Gastrocnemius medialis (tissue), 4 donors: ENCODE measurements at regions not wholly inside any gene's neighbourhood (a gene's known extent, or its start where the extent isn't known, plus 50 kb on each side); places are given as distances from the start of the nearest gene placed in this dataset.

Experiments used
- ATAC-seq, 2 donors: fragments of 150-250 bp; one replicate each; pipeline ENCODE4 v1.9.1; 2016
- DNase-seq, 2 donors: peaks; one replicate each; pipeline ENCODE4 v3.0.0-alpha.2; 2019
- H3K27ac ChIP-seq, 4 donors: fragments of 200-600 bp; sonication (generic); 1 replicate in 1 of 4; 2 replicates in 3 of 4; pipeline ENCODE4 v1.5.1; 2016 to 2018; ENCODE audit warnings: mild to moderate bottlenecking in 2 of 4, moderate library complexity in 1 of 4
- H3K27me3 ChIP-seq, 3 donors: fragments of 200-600 bp; sonication (generic) in 2 of 3; 1 replicate in 1 of 3; 2 replicates in 2 of 3; pipeline versions ENCODE4 v1.5.1 to v1.6.0; 2016 to 2019; ENCODE audit warnings: mild to moderate bottlenecking in 1 of 3, moderate library complexity in 1 of 3
- H3K36me3 ChIP-seq, 2 donors: fragments of 200-600 bp; sonication (generic) in 1 of 2; one replicate each; pipeline ENCODE4 v1.5.1; 2017 to 2018
- H3K4me1 ChIP-seq, 2 donors: fragments of 200-600 bp; sonication (generic) in 1 of 2; one replicate each; pipeline ENCODE4 v1.5.1; 2016 to 2017; ENCODE audit warnings: mild to moderate bottlenecking in 2 of 2
- H3K4me3 ChIP-seq, 4 donors: fragments of 200-600 bp; sonication (generic) in 3 of 4; 1 replicate in 1 of 4; 2 replicates in 3 of 4; pipeline ENCODE4 v1.5.1; 2016 to 2019; ENCODE audit warnings: mild to moderate bottlenecking in 2 of 4
- H3K9me3 ChIP-seq, 3 donors: fragments of 200-600 bp; sonication (generic) in 2 of 3; 1 replicate in 1 of 3; 2 replicates in 2 of 3; pipeline ENCODE4 v1.5.1; 2016 to 2019
- POLR2A ChIP-seq, 2 donors: fragments of 450-650 bp; IDR thresholded peaks; one replicate each; pipeline ENCODE4 v1.6.1; 2017; ENCODE audit warnings: antibody characterized with exemption in 2 of 2, mild to moderate bottlenecking in 2 of 2, moderate library complexity in 2 of 2
- in situ Hi-C, 4 donors: fragments of 200-750 bp; cut with MboI; loops; one replicate each; pipeline versions ENCODE4 v1.15.0 to v1.8.0; 2017; ENCODE audit warnings: low sequenced_read_pairs in 4 of 4
- intact Hi-C: fragments of 100-400 bp; cut with DNase I; formaldehyde crosslinking; loops from one replicate; pipeline ENCODE4 v1.15.1; 2023; ENCODE audit warnings: low total_unique reads
- TF ChIP-seq, protein P1 (sequence below), 5 experiments: fragments of 450-650 bp in 3 of 5; fragments of 200-600 bp in 2 of 5; sonication (generic) in 2 of 5; IDR thresholded peaks in 4 of 5; conservative IDR thresholded peaks in 1 of 5; 1 replicate in 4 of 5; 2 replicates in 1 of 5; pipeline ENCODE4 v1.5.1; 2016 to 2019; ENCODE audit warnings: antibody characterized with exemption in 5 of 5, mild to moderate bottlenecking in 3 of 5, moderate library complexity in 3 of 5

DNA sequence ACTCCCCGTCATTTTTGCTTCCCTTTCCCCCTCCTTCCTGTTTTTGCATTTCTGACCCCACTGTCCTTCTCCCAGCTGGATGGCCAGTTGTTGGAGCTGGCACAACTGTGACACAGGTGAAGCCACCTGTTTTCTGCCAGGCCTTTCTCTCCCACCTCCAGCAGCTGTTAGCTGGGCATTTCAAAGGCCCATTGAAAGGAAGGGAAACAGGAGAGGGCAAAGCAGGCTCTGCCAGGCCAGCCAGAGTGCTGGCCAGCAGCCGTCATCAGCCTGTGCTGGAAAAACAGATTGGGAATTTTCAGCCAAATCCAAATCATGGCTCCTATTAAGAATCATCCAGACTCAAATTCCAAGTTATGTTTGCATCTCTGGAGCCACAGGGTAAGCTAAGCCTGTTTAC lies 155.2 kb upstream of the C2CD4B start:
- H3K27ac ChIP-seq: no peak overlapping the region
- H3K9me3 ChIP-seq: no peaks in the 10 kb centered on the region
- H3K4me3 ChIP-seq: no peak overlapping the region
- intact Hi-C loops: no loop called here
- DNase-seq (no peak), ATAC-seq (no peak)
- in situ Hi-C loops: loop anchor here in 1 of 4 donors (25.0 kb wide), 1 partner anchor 458 kb away; no protein-coding TSS in a partner anchor
- H3K36me3 ChIP-seq: no peaks in the 10 kb centered on the region
- no peaks in the 10 kb centered on the region for H3K27me3 ChIP-seq
- no peaks in the 10 kb centered on the region for H3K4me1 ChIP-seq
- TF ChIP-seq POLR2A (IDR thresholded peaks at IDR 0.05): no peak
- TF ChIP-seq, protein P1, sequence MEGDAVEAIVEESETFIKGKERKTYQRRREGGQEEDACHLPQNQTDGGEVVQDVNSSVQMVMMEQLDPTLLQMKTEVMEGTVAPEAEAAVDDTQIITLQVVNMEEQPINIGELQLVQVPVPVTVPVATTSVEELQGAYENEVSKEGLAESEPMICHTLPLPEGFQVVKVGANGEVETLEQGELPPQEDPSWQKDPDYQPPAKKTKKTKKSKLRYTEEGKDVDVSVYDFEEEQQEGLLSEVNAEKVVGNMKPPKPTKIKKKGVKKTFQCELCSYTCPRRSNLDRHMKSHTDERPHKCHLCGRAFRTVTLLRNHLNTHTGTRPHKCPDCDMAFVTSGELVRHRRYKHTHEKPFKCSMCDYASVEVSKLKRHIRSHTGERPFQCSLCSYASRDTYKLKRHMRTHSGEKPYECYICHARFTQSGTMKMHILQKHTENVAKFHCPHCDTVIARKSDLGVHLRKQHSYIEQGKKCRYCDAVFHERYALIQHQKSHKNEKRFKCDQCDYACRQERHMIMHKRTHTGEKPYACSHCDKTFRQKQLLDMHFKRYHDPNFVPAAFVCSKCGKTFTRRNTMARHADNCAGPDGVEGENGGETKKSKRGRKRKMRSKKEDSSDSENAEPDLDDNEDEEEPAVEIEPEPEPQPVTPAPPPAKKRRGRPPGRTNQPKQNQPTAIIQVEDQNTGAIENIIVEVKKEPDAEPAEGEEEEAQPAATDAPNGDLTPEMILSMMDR (IDR thresholded peaks at IDR 0.05 in 4 of 5, conservative IDR thresholded peaks at IDR 0.05 in 1 of 5): no peak

DNA sequence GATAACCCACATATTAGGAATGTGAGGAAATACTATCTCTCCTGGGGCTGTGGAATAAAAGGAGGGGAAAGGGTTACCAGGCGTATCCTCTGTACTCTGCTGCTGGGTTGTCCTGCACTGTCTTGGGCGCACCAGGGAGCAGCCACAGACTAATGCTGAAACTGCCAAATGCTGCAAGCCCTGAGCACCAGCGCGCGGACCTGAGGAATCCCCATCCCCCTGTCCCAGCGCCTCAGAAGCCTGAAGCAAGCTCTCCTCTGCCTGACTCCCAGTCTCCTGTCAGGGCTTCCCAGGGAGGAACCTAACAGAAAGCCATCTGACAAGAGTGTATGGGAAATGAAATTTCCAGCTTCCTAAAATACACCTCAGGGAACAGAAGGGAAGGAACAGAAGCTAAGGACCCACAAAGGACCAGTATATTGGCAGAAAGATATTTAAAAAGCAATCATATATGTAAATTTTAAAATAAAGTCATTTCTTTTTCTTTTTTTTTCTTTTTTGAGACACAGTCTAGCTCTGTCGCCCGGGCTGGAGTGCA lies 158.3 kb upstream of the C2CD4B start:
- no peak overlapping the region for H3K4me3 ChIP-seq
- intact Hi-C loops: no loop called here
- no peak for ATAC-seq
- H3K27me3 ChIP-seq: no peaks in the 10 kb centered on the region
- TF ChIP-seq, protein P1 (IDR thresholded peaks at IDR 0.05 in 4 of 5, conservative IDR thresholded peaks at IDR 0.05 in 1 of 5): no peak
- no peak for TF ChIP-seq POLR2A (IDR thresholded peaks at IDR 0.05)
- H3K36me3 ChIP-seq: no peaks in the 10 kb centered on the region
- no peak overlapping the region for H3K27ac ChIP-seq
- H3K9me3 ChIP-seq: no peaks in the 10 kb centered on the region
- no peak for DNase-seq
- no peaks in the 10 kb centered on the region for H3K4me1 ChIP-seq
- in situ Hi-C loops: loop anchor here in 1 of 4 donors (25.0 kb wide), 1 partner anchor 461 kb away; no protein-coding TSS in a partner anchor

DNA sequence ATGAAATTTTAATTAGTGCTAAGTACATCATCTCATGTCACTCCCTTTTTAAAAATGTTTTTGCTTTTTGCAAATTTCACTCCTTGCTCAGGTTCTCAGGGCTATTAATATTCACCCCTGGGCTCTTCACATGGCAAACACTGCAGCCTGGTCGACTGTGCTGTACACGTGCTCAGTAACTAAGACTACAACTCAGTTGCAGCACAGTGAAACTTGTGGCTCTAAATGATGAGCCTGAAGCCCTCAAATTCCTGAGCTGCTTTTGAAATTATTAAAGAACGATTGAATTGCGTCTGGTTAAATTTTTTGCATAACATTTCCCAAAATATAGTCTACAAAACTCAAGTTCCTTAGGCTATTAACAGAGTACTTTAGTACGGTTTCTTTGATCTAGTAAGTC lies 159.3 kb upstream of the C2CD4B start:
- H3K9me3 ChIP-seq: no peaks in the 10 kb centered on the region
- H3K4me3 ChIP-seq: no peak overlapping the region
- TF ChIP-seq, protein P1 (IDR thresholded peaks at IDR 0.05 in 4 of 5, conservative IDR thresholded peaks at IDR 0.05 in 1 of 5): no peak
- TF ChIP-seq POLR2A (IDR thresholded peaks at IDR 0.05): no peak
- no peaks in the 10 kb centered on the region for H3K4me1 ChIP-seq
- in situ Hi-C loops: loop anchor here in 1 of 4 donors (25.0 kb wide), 1 partner anchor 462 kb away; no protein-coding TSS in a partner anchor
- H3K27me3 ChIP-seq: no peaks in the 10 kb centered on the region
- H3K27ac ChIP-seq: no peak overlapping the region
- no peaks in the 10 kb centered on the region for H3K36me3 ChIP-seq
- DNase-seq (no peak), ATAC-seq (no peak)
- intact Hi-C loops: no loop called here

DNA sequence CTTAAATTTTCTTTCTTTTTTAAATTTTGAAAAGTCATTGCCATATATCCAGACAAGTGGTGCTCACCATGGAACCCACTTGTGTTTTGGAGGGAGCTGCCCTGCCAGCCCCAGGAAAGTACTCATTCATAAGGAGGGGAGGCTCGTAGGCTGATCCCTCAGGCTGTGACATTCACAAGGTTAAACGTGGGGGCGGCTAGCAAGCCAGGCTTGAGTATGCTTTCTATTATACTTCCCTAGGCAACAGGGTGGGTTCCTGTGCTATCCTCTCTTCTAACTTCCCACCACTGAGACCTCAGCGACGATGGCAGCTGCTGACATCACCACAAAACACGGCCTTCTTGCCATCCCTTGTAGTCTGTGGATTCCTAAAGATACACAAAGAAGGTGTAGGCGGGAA lies 160.5 kb upstream of the C2CD4B start:
- H3K27ac ChIP-seq: no peak overlapping the region
- intact Hi-C loops (no loop called here), in situ Hi-C loops (no loop called here)
- no peak for ATAC-seq
- no peak overlapping the region for H3K4me3 ChIP-seq
- no peaks in the 10 kb centered on the region for H3K9me3 ChIP-seq
- H3K27me3 ChIP-seq: no peaks in the 10 kb centered on the region
- TF ChIP-seq, protein P1 (IDR thresholded peaks at IDR 0.05 in 4 of 5, conservative IDR thresholded peaks at IDR 0.05 in 1 of 5): no peak
- TF ChIP-seq POLR2A (IDR thresholded peaks at IDR 0.05): no peak
- H3K4me1 ChIP-seq: no peaks in the 10 kb centered on the region
- DNase-seq: no peak
- H3K36me3 ChIP-seq: no peaks in the 10 kb centered on the region
